ENCODE measurements at regions not wholly inside any gene's neighbourhood (a gene's known extent, or its start where the extent isn't known, plus 50 kb on each side); places are given as distances from the start of the nearest gene placed in this dataset.
A peak's percentile ranks its signal among the peaks of the same experiment; 100 is the strongest.

GRCh38 chr3:150303768-150304167, 104.3 kb upstream of the TSC22D2 start:
- Histone ChIP-seq H3K36me3 (ENCODE audit: control insufficient read depth in 2 of 2, insufficient read depth in 2 of 2, low read length in 1 of 2) (no peaks in the 10 kb centered on the region), H3K4me2 (ENCODE audit: control insufficient read depth, insufficient read depth) (no peak overlapping the region), H3K79me2 (ENCODE audit: control insufficient read depth, insufficient read depth, low read length) (no peaks in the 10 kb centered on the region), H2AFZ (ENCODE audit: control insufficient read depth, low read depth, low read length) (no peak overlapping the region), H4K20me1 (ENCODE audit: control insufficient read depth, insufficient read depth) (no peaks in the 10 kb centered on the region), H3K9me3 (replicated peaks; ENCODE audit: control insufficient read depth, insufficient read depth, low read length) (no peaks in the 10 kb centered on the region), H3K9ac (ENCODE audit: control insufficient read depth, insufficient read depth, low read length) (no peak overlapping the region), H3K27me3 (replicated peaks in 1 of 2; ENCODE audit: control insufficient read depth in 2 of 2, insufficient read depth in 2 of 2, low read length in 1 of 2) (no peaks in the 10 kb centered on the region; a peak in 1 of 4 replicates), H3K27ac (ENCODE audit: control insufficient read depth, insufficient read depth) (no peak overlapping the region), H3K4me3 (no peak overlapping the region), H3K4me1 (ENCODE audit: control insufficient read depth, insufficient read depth, low read length) (no peaks in the 10 kb centered on the region)
- FAIRE-seq: no peak
- 36% methylated on average over 3 of the region's 3 CpGs for WGBS (ENCODE audit: insufficient coverage, insufficient replicate concordance, low lambda C conversion rate, missing lambda C conversion rate)
- peak; percentile 96 for ATAC-seq
- CTCF ChIA-PET: interaction anchor here (0.6 to 1.7 kb wide), 12 partner anchors 8 to 418 kb away, joined by 3 to 9 read pairs (median 3); partner anchors contain the start of gene TSC22D2
- peak; percentile 62 for TF ChIP-seq RAD21 (IDR thresholded peaks at IDR 0.05; ENCODE audit: insufficient read depth, low read depth, low read length)
- TF ChIP-seq SMC3 (IDR thresholded peaks at IDR 0.05; ENCODE audit: borderline replicate concordance, low read length): peak; percentile 54
- no peak for TF ChIP-seq CHD2 (IDR thresholded peaks at IDR 0.05; ENCODE audit: borderline replicate concordance, low read depth, low read length)
- no peak for TF ChIP-seq CHD4 (IDR thresholded peaks at IDR 0.05)
- TF ChIP-seq CTCF (IDR thresholded peaks at IDR 0.05 in 2 of 3, conservative IDR thresholded peaks at IDR 0.05 in 1 of 3; ENCODE audit: control insufficient read depth in 2 of 3, extremely low read depth in 1 of 3, insufficient read depth in 1 of 3, low read depth in 3 of 3, low read length in 3 of 3): peak; percentile 43 to 56 (median 48); a peak in 5 of 6 replicates
- no peak for TF ChIP-seq NR2C1 (IDR thresholded peaks at IDR 0.05)
- RAD21 ChIA-PET (ENCODE audit: unreplicated experiment): interaction anchor here (0.5 to 1.9 kb wide), 2 partner anchors 192 to 839 kb away, joined by 3 to 7 read pairs; no protein-coding TSS in a partner anchor
- BruUV-seq (replicated peaks): no TSS peak
- SMC1A ChIA-PET (ENCODE audit: uncharacterized antibody, unreplicated experiment): interaction anchor here (0.7 to 2.2 kb wide), 4 partner anchors 10 to 448 kb away, joined by 3 to 5 read pairs (median 4); no protein-coding TSS in a partner anchor
- in situ Hi-C loops (cut with MboI) (no loop called here), intact Hi-C loops (cut with micrococcal nuclease; ENCODE audit: unreplicated experiment) (no loop called here)
- peak; percentile 4 for DNase-seq (ENCODE audit: low read depth, low spot score)
- POLR2A ChIA-PET: no interaction called here
